HG03175 (cell line): ENCODE measurements at regions not wholly inside any gene's neighbourhood (a gene's known extent, or its start where the extent isn't known, plus 50 kb on each side); places are given as distances from the start of the nearest gene placed in this dataset.

Source experiments
- ATAC-seq: cut with Tn5 transposase; IDR thresholded peaks from one replicate; pipeline ENCODE4 v1.9.1; 2021; ENCODE audit warnings: mild to moderate bottlenecking, moderate library complexity; ENCODE audit not compliant: unreplicated experiment

- no peak for ATAC-seq
Observed at GRCh38 chr10:10294184-10294880, 723.3 kb upstream of the CELF2 start.

GRCh38 chr10:10294881-10295529 lies 722.7 kb upstream of the CELF2 start:
- no peak for ATAC-seq

- ATAC-seq: no peak
Observed at GRCh38 chr10:10295537-10295936, 722.1 kb upstream of the CELF2 start.

- ATAC-seq: no peak
Observed at GRCh38 chr10:10302689-10303088, 715.0 kb upstream of the CELF2 start.

GRCh38 chr10:10307036-10307435 lies 710.6 kb upstream of the CELF2 start:
- ATAC-seq: no peak

- no peak for ATAC-seq
Observed at GRCh38 chr10:10307551-10307950, 710.1 kb upstream of the CELF2 start.

- ATAC-seq: no peak
Observed at GRCh38 chr10:10310498-10310897, 707.2 kb upstream of the CELF2 start.

GRCh38 chr10:10311966-10312365 lies 705.7 kb upstream of the CELF2 start:
- no peak for ATAC-seq

- ATAC-seq: no peak
Observed at GRCh38 chr10:10313149-10313835, 704.4 kb upstream of the CELF2 start.

GRCh38 chr10:10314626-10315025 lies 703.0 kb upstream of the CELF2 start:
- no peak for ATAC-seq

- ATAC-seq: no peak
Observed at GRCh38 chr10:10315989-10316388, 701.7 kb upstream of the CELF2 start.

GRCh38 chr10:10317151-10317550 lies 700.5 kb upstream of the CELF2 start:
- no peak for ATAC-seq

- ATAC-seq: no peak
Observed at GRCh38 chr10:10318856-10319255, 698.8 kb upstream of the CELF2 start.

GRCh38 chr10:10320956-10321355 lies 696.7 kb upstream of the CELF2 start:
- no peak for ATAC-seq

- no peak for ATAC-seq
Observed at GRCh38 chr10:10326116-10326515, 691.6 kb upstream of the CELF2 start.

- no peak for ATAC-seq
Observed at GRCh38 chr10:10327934-10328333, 689.7 kb upstream of the CELF2 start.

GRCh38 chr10:10330418-10330817 lies 687.3 kb upstream of the CELF2 start:
- no peak for ATAC-seq

- ATAC-seq: peak; percentile 76
Observed at GRCh38 chr10:10332786-10333185, 684.9 kb upstream of the CELF2 start.

GRCh38 chr10:10333622-10334021 lies 684.0 kb upstream of the CELF2 start:
- ATAC-seq: no peak

- ATAC-seq: no peak
Observed at GRCh38 chr10:10338339-10338738, 679.3 kb upstream of the CELF2 start.

- no peak for ATAC-seq
Observed at GRCh38 chr10:10346390-10347150, 671.1 kb upstream of the CELF2 start.
